HL-60 (cell line): ENCODE measurements at regions not wholly inside any gene's neighbourhood (a gene's known extent, or its start where the extent isn't known, plus 50 kb on each side); places are given as distances from the start of the nearest gene placed in this dataset.

ENCODE experiments used
- CTCF ChIP-seq: IDR thresholded peaks from one replicate; pipeline ENCODE4 v1.5.1; 2011; ENCODE audit warnings: low read length, control low read depth, inconsistent platforms; ENCODE audit not compliant: insufficient read depth
- GABPA ChIP-seq: IDR thresholded peaks from 2 replicates; pipeline ENCODE4 v1.6.1; 2012; ENCODE audit warnings: low read depth
- POLR2AphosphoS5 ChIP-seq: IDR thresholded peaks from 2 replicates; pipeline ENCODE4 v1.6.1; 2012; ENCODE audit warnings: low read depth
- REST ChIP-seq: IDR thresholded peaks from 2 replicates; pipeline ENCODE4 v1.6.1; 2012; ENCODE audit warnings: low read depth; ENCODE audit not compliant: insufficient replicate concordance

DNA sequence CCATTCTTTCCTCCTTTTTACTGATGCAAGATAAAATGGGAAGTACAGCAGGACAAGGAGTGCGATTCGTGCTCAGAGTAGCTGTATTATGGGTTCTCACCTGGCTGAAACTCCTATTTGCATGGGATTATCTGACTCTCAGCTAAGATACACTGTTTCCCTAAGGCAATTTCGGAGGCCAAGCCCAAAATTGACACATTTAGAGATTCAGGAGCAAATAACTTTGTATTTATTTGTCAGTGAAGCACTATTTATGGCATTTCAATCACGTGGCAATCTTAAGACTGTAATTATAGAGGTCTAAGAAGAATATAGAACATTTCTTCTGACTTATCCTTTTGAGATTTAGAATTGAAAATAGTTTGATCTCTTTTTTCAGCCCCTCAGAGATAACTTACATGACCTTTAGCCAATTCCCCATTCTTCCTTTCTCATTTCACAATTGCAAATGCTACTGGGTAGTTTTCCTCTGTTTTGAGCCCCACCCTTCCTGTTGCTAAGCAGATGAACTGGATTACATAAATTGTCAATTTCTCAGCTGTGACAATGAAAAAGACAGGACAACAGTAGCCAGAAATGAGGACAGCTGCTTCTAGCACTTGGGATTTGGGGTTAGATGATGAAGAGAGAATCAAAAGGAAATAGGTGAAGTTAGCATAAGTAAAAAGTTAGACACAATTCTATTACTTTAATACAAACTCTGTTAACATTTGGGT lies 122.7 kb upstream of the FRY start:
- TF ChIP-seq CTCF, result no peak
- no peak for TF ChIP-seq POLR2AphosphoS5
- TF ChIP-seq REST, result no peak
- no peak for TF ChIP-seq GABPA
